Transverse colon (tissue), 4 donors: ENCODE measurements at regions not wholly inside any gene's neighbourhood (a gene's known extent, or its start where the extent isn't known, plus 50 kb on each side); places are given as distances from the start of the nearest gene placed in this dataset.

Experiments
- DNase-seq: peaks from one replicate; pipeline ENCODE4 v3.0.0-alpha.2; 2019
- H3K27ac ChIP-seq, 4 donors: fragments of 200-600 bp; sonication (generic); 2 replicates each; pipeline ENCODE4 v1.5.1; 2016 to 2018; ENCODE audit warnings: inconsistent platforms in 4 of 4
- H3K27me3 ChIP-seq: fragments of 200-600 bp; sonication (generic); 2 replicates; pipeline ENCODE4 v1.5.1; 2017; ENCODE audit warnings: inconsistent platforms
- H3K36me3 ChIP-seq, 4 donors: fragments of 200-600 bp; sonication (generic); 2 replicates each; pipeline ENCODE4 v1.5.1; 2017 to 2019; ENCODE audit warnings: inconsistent platforms in 4 of 4
- H3K4me1 ChIP-seq, 4 donors: fragments of 200-600 bp; sonication (generic); 2 replicates each; pipeline ENCODE4 v1.5.1; 2017 to 2020; ENCODE audit warnings: inconsistent platforms in 4 of 4
- H3K4me3 ChIP-seq, 4 donors: fragments of 200-600 bp; sonication (generic); 1 replicate in 1 of 4; 2 replicates in 3 of 4; pipeline versions ENCODE4 v1.5.1 to v1.6.1; 2017 to 2019; ENCODE audit warnings: inconsistent platforms in 4 of 4
- H3K9me3 ChIP-seq, 2 donors: fragments of 200-600 bp; sonication (generic); 2 replicates each; pipeline ENCODE4 v1.5.1; 2017 to 2019; ENCODE audit warnings: inconsistent platforms in 2 of 2
- CTCF ChIP-seq, 5 experiments: fragments of 200-600 bp in 3 of 5; fragments of 450-650 bp in 2 of 5; sonication (generic) in 3 of 5; IDR thresholded peaks; 1 replicate in 2 of 5; 2 replicates in 3 of 5; pipeline ENCODE4 v1.5.1; 2016 to 2017; ENCODE audit warnings: antibody characterized with exemption in 5 of 5, inconsistent platforms in 3 of 5, mild to moderate bottlenecking in 2 of 5, moderate library complexity in 1 of 5
- EP300 ChIP-seq: sonication (generic); formaldehyde crosslinking; IDR thresholded peaks from one replicate; pipeline ENCODE4 v1.6.1; 2017; ENCODE audit warnings: antibody characterized with exemption, low read depth
- POLR2A ChIP-seq: fragments of 450-650 bp; IDR thresholded peaks from one replicate; pipeline ENCODE4 v1.6.1; 2016; ENCODE audit warnings: antibody characterized with exemption, mild to moderate bottlenecking, moderate library complexity
- POLR2AphosphoS5 ChIP-seq, 3 donors: sonication (generic); formaldehyde crosslinking; IDR thresholded peaks; one replicate each; pipeline ENCODE4 v1.6.1; 2016; ENCODE audit warnings: antibody characterized with exemption in 3 of 3
- WGBS, 2 donors: methylation state at CpG; one replicate each; pipeline ENCODE4 v1.1.5; 2018; ENCODE audit warnings: low coverage in 1 of 2; 5-methylcytosine and 5-hydroxymethylcytosine counted together
- in situ Hi-C, 4 donors: fragments of 200-750 bp; cut with MboI; loops; one replicate each; pipeline versions ENCODE4 v1.15.0 to v1.15.1; 2017; ENCODE audit warnings: low sequenced_read_pairs in 3 of 4, low pct_ligation_motif_present in 1 of 4, low pct_unique_long_range_greater_than_20kb in 1 of 4
- intact Hi-C: fragments of 100-400 bp; cut with DNase I; formaldehyde crosslinking; loops from one replicate; pipeline ENCODE4 v1.15.1; 2023; ENCODE audit warnings: low total_unique reads

- intact Hi-C loops (no loop called here), in situ Hi-C loops (no loop called here)
- 69 to 76% methylated on average over 3 of the region's 3 CpGs for WGBS, 2 donors
- no peak for TF ChIP-seq POLR2AphosphoS5 (IDR thresholded peaks at IDR 0.05)
- TF ChIP-seq CTCF (IDR thresholded peaks at IDR 0.05) = no peak
- no peak for TF ChIP-seq POLR2A
- TF ChIP-seq EP300 = no peak
- Histone ChIP-seq H3K27me3 (no peaks in the 10 kb centered on the region), H3K4me3 (no peak overlapping the region), H3K36me3 (no peaks in the 10 kb centered on the region), H3K4me1 (no peaks in the 10 kb centered on the region), H3K9me3 (no peaks in the 10 kb centered on the region), H3K27ac (no peak overlapping the region)
- no peak for DNase-seq
These were observed 109.2 kb upstream of the PCDH18 start for GRCh38 chr4:137641544-137641943.

GRCh38 chr4:137640838-137641158 is 108.5 kb upstream of the PCDH18 start:
- H3K4me3 ChIP-seq = no peak overlapping the region
- TF ChIP-seq EP300 = no peak
- no peak for TF ChIP-seq POLR2A
- no peak for TF ChIP-seq CTCF (IDR thresholded peaks at IDR 0.05)
- no peak for TF ChIP-seq POLR2AphosphoS5 (IDR thresholded peaks at IDR 0.05)
- intact Hi-C loops (no loop called here), in situ Hi-C loops (no loop called here)
- H3K27ac ChIP-seq = no peak overlapping the region
- DNase-seq = no peak
- no peaks in the 10 kb centered on the region for H3K27me3 ChIP-seq
- H3K36me3 ChIP-seq = no peaks in the 10 kb centered on the region
- H3K4me1 ChIP-seq = no peaks in the 10 kb centered on the region
- H3K9me3 ChIP-seq = no peaks in the 10 kb centered on the region
- WGBS, 2 donors = 79 to 81% methylated on average over 1 of the region's 1 CpG

GRCh38 chr4:137640156-137640837 is 108.0 kb upstream of the PCDH18 start:
- TF ChIP-seq POLR2A (no peak), CTCF (IDR thresholded peaks at IDR 0.05) (no peak), POLR2AphosphoS5 (IDR thresholded peaks at IDR 0.05) (no peak), EP300 (no peak)
- WGBS, 2 donors = 70 to 83% methylated on average over 4 of the region's 4 CpGs
- no peak overlapping the region for H3K27ac ChIP-seq
- H3K4me3 ChIP-seq = no peak overlapping the region
- H3K27me3 ChIP-seq = no peaks in the 10 kb centered on the region
- in situ Hi-C loops = no loop called here
- no peak for DNase-seq
- H3K4me1 ChIP-seq = no peaks in the 10 kb centered on the region
- intact Hi-C loops = no loop called here
- H3K9me3 ChIP-seq = no peaks in the 10 kb centered on the region
- H3K36me3 ChIP-seq = no peaks in the 10 kb centered on the region

DNA sequence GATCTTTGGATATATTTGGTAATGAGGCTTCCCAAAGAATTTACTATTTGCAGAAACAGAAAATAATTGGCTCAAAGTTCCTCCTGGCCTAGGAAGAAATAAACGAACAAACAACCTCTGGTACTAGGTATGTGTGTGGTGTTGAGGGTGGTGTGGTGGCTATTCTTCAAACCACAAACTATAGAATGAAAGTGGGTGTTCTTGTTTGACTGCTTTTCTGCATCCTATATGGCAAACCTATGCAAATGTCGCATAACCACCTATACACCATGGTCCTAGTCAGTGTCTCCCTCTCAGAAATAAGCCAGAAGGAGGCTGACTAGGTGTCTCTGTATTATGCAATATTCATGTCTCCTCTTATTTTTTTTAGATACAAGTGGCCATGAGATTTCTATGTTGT is 106.6 kb upstream of the PCDH18 start:
- Histone ChIP-seq H3K27ac (no peak overlapping the region), H3K9me3 (no peaks in the 10 kb centered on the region), H3K27me3 (no peaks in the 10 kb centered on the region), H3K36me3 (no peaks in the 10 kb centered on the region), H3K4me1 (no peaks in the 10 kb centered on the region), H3K4me3 (no peak overlapping the region)
- in situ Hi-C loops = no loop called here
- TF ChIP-seq POLR2AphosphoS5 (IDR thresholded peaks at IDR 0.05) (no peak), CTCF (IDR thresholded peaks at IDR 0.05) (no peak), EP300 (no peak), POLR2A (no peak)
- intact Hi-C loops = no loop called here
- WGBS, 2 donors = 53 to 58% methylated on average over 2 of the region's 2 CpGs
- DNase-seq = no peak
